ENCODE measurements at regions not wholly inside any gene's neighbourhood (a gene's known extent, or its start where the extent isn't known, plus 50 kb on each side); places are given as distances from the start of the nearest gene placed in this dataset.

- DNase-seq: no peak
These were observed 50.6 kb upstream of the YWHAQ start for GRCh38 chr2:9681427-9681817.

GRCh38 chr2:9685637-9686036, 54.8 kb upstream of the YWHAQ start:
- no peak for DNase-seq

GRCh38 chr2:9686061-9686460, 55.3 kb upstream of the YWHAQ start:
- no peak for DNase-seq

- no peak for DNase-seq
These were observed 59.5 kb upstream of the YWHAQ start for GRCh38 chr2:9690252-9690651.

- no peak for DNase-seq
These were observed 60.1 kb upstream of the YWHAQ start for GRCh38 chr2:9690716-9691498.

- DNase-seq: no peak
These were observed 61.8 kb upstream of the YWHAQ start for GRCh38 chr2:9692456-9693195.

GRCh38 chr2:9693196-9693491, 62.3 kb upstream of the YWHAQ start:
- DNase-seq: no peak

- DNase-seq: no peak
These were observed 62.8 kb upstream of the YWHAQ start for GRCh38 chr2:9693646-9694045.

GRCh38 chr2:9694661-9695234, 64.0 kb upstream of the YWHAQ start:
- no peak for DNase-seq

- DNase-seq: no peak
These were observed 65.1 kb upstream of the YWHAQ start for GRCh38 chr2:9695941-9696340.

GRCh38 chr2:9696731-9697130, 65.9 kb upstream of the YWHAQ start:
- DNase-seq: no peak

- DNase-seq: no peak
These were observed 67.1 kb upstream of the YWHAQ start for GRCh38 chr2:9697909-9698308.

- no peak for DNase-seq
These were observed 68.6 kb upstream of the YWHAQ start for GRCh38 chr2:9699139-9700108.

GRCh38 chr2:9700109-9700495, 69.3 kb upstream of the YWHAQ start:
- no peak for DNase-seq

GRCh38 chr2:9702604-9703084, 71.8 kb upstream of the YWHAQ start:
- no peak for DNase-seq

GRCh38 chr2:9703085-9703678, 72.4 kb upstream of the YWHAQ start:
- DNase-seq: no peak

- DNase-seq: no peak
These were observed 73.0 kb upstream of the YWHAQ start for GRCh38 chr2:9703701-9704221.

GRCh38 chr2:9704600-9704999, 73.8 kb upstream of the YWHAQ start:
- DNase-seq: no peak

- DNase-seq: no peak
These were observed 74.4 kb upstream of the YWHAQ start for GRCh38 chr2:9705196-9705595.

GRCh38 chr2:9707008-9707407, 76.2 kb upstream of the YWHAQ start:
- DNase-seq: no peak

GRCh38 chr2:9707611-9708160, 76.9 kb upstream of the YWHAQ start:
- no peak for DNase-seq

Measured in NCI-H1105 (cell line).